H9 (cell line): ENCODE measurements at regions not wholly inside any gene's neighbourhood (a gene's known extent, or its start where the extent isn't known, plus 50 kb on each side); places are given as distances from the start of the nearest gene placed in this dataset.

ENCODE experiments used
- DNase-seq: peaks from one replicate; pipeline ENCODE4 v3.0.0-alpha.2; 2017
- H2AFZ ChIP-seq: one replicate; pipeline ENCODE4 v1.6.1; 2013; ENCODE audit warnings: mild to moderate bottlenecking, low read length, control low read depth, moderate library complexity
- H2AK5ac ChIP-seq: 2 replicates; pipeline ENCODE4 v1.6.1; 2013; ENCODE audit warnings: low read length, control low read depth, mixed read lengths; ENCODE audit not compliant: insufficient read length
- H2BK120ac ChIP-seq: one replicate; pipeline ENCODE4 v1.6.1; 2013; ENCODE audit warnings: low read depth, mild to moderate bottlenecking, low read length, control low read depth, inconsistent platforms; ENCODE audit not compliant: poor library complexity, severe bottlenecking
- H2BK12ac ChIP-seq: 2 replicates; pipeline ENCODE4 v1.6.1; 2013; ENCODE audit warnings: low read length, control low read depth, mixed read lengths, low read depth; ENCODE audit not compliant: insufficient read length
- H2BK15ac ChIP-seq: 2 replicates; pipeline ENCODE4 v1.6.1; 2013; ENCODE audit warnings: low read depth, low read length, control low read depth
- H2BK20ac ChIP-seq: one replicate; pipeline ENCODE4 v1.6.1; 2013; ENCODE audit warnings: low read depth, mild to moderate bottlenecking, low read length, control low read depth, inconsistent platforms; ENCODE audit not compliant: poor library complexity, severe bottlenecking
- H2BK5ac ChIP-seq: 2 replicates; pipeline ENCODE4 v1.6.1; 2013; ENCODE audit warnings: low read length, control low read depth, mixed read lengths; ENCODE audit not compliant: insufficient read length
- H3K14ac ChIP-seq: 2 replicates; pipeline ENCODE4 v1.6.1; 2013; ENCODE audit warnings: low read length, control low read depth; ENCODE audit not compliant: insufficient read depth
- H3K18ac ChIP-seq: 2 replicates; pipeline ENCODE4 v1.6.1; 2013; ENCODE audit warnings: low read depth, mild to moderate bottlenecking, mixed read lengths, low read length, control low read depth; ENCODE audit not compliant: insufficient read length
- H3K23ac ChIP-seq: 2 replicates; pipeline ENCODE4 v1.6.1; 2013; ENCODE audit warnings: low read length, control low read depth, mixed read lengths, low read depth; ENCODE audit not compliant: insufficient read length
- H3K23me2 ChIP-seq: 2 replicates; pipeline ENCODE4 v1.6.1; 2013; ENCODE audit warnings: low read depth, mild to moderate bottlenecking, mixed read lengths, low read length, control low read depth; ENCODE audit not compliant: insufficient read length, poor library complexity, severe bottlenecking
- H3K27ac ChIP-seq: 2 replicates; pipeline ENCODE4 v1.5.1; 2013; ENCODE audit warnings: low read length, control low read depth, mixed read lengths, low read depth; ENCODE audit not compliant: insufficient read length
- H3K27me3 ChIP-seq: 2 replicates; pipeline ENCODE4 v1.6.1; 2013; ENCODE audit warnings: low read length, control low read depth, inconsistent platforms; ENCODE audit not compliant: insufficient read depth
- H3K4ac ChIP-seq: 2 replicates; pipeline ENCODE4 v1.6.1; 2013; ENCODE audit warnings: low read depth, mild to moderate bottlenecking, control low read depth, inconsistent platforms, low read length, moderate library complexity
- H3K4me1 ChIP-seq: 2 replicates; pipeline ENCODE4 v1.6.1; 2013; ENCODE audit warnings: low read length, control low read depth, inconsistent platforms; ENCODE audit not compliant: insufficient read depth
- H3K4me2 ChIP-seq: 2 replicates; pipeline ENCODE4 v1.6.1; 2013; ENCODE audit warnings: low read length, control low read depth, mixed read lengths; ENCODE audit not compliant: insufficient read length, insufficient read depth
- H3K56ac ChIP-seq: 2 replicates; pipeline ENCODE4 v1.6.1; 2013; ENCODE audit warnings: low read depth, mild to moderate bottlenecking, mixed read lengths, low read length, control low read depth; ENCODE audit not compliant: insufficient read length
- H3K79me1 ChIP-seq: 2 replicates; pipeline ENCODE4 v1.6.1; 2013; ENCODE audit warnings: low read depth, mild to moderate bottlenecking, moderate library complexity, low read length, control low read depth, inconsistent platforms; ENCODE audit not compliant: insufficient read depth, poor library complexity, severe bottlenecking
- H3K79me2 ChIP-seq: 2 replicates; pipeline ENCODE4 v1.6.1; 2013; ENCODE audit warnings: low read length, control low read depth, inconsistent platforms; ENCODE audit not compliant: insufficient read depth
- H3K9ac ChIP-seq: 2 replicates; pipeline ENCODE4 v1.6.1; 2013; ENCODE audit warnings: low read length, control low read depth, mixed read lengths; ENCODE audit not compliant: insufficient read length; ENCODE audit errors: extremely low read depth
- H3K9me3 ChIP-seq: one replicate; pipeline ENCODE4 v1.6.1; 2013; ENCODE audit warnings: low read depth, low read length, inconsistent platforms; ENCODE audit not compliant: control insufficient read depth
- H3T11ph ChIP-seq: one replicate; pipeline ENCODE4 v1.6.1; 2013; ENCODE audit warnings: mild to moderate bottlenecking, low read length, control low read depth, inconsistent platforms
- H4K20me1 ChIP-seq: one replicate; pipeline ENCODE4 v1.6.1; 2013; ENCODE audit not compliant: control insufficient read depth, insufficient read length, insufficient read depth
- H4K5ac ChIP-seq: 2 replicates; pipeline ENCODE4 v1.6.1; 2013; ENCODE audit warnings: low read depth, mild to moderate bottlenecking, mixed read lengths, low read length, control low read depth; ENCODE audit not compliant: insufficient read length
- H4K8ac ChIP-seq: replicated peaks from 2 replicates; pipeline ENCODE4 v1.6.1; 2013; ENCODE audit warnings: low read length, control low read depth, mixed read lengths, low read depth; ENCODE audit not compliant: insufficient read length
- H4K91ac ChIP-seq: 2 replicates; pipeline ENCODE4 v1.6.1; 2013; ENCODE audit warnings: low read depth, mild to moderate bottlenecking, moderate library complexity, mixed read lengths, low read length, control low read depth; ENCODE audit not compliant: insufficient read length
- H3K27ac Mint-ChIP-seq, 3 experiments: 2 replicates in 2 of 3; 3 replicates in 1 of 3; pipeline ENCODE4 v1.8.0; 2020 to 2021; ENCODE audit warnings: mixed read lengths in 3 of 3, mild to moderate bottlenecking in 1 of 3, moderate library complexity in 1 of 3
- H3K27me3 Mint-ChIP-seq: 2 replicates; pipeline ENCODE4 v1.8.0; 2021; ENCODE audit warnings: low read depth, mild to moderate bottlenecking, moderate library complexity, mixed read lengths
- H3K36me3 Mint-ChIP-seq, 3 experiments: 2 replicates in 2 of 3; 3 replicates in 1 of 3; pipeline ENCODE4 v1.8.0; 2020 to 2021; ENCODE audit warnings: low read depth in 3 of 3, mixed read lengths in 3 of 3; ENCODE audit not compliant: insufficient read depth in 1 of 3
- H3K4me1 Mint-ChIP-seq, 2 experiments: 2 replicates each; pipeline ENCODE4 v1.8.0; 2020; ENCODE audit warnings: mixed read lengths in 2 of 2
- H3K4me3 Mint-ChIP-seq, 2 experiments: 2 replicates in 1 of 2; 3 replicates in 1 of 2; pipeline ENCODE4 v1.8.0; 2020 to 2021; ENCODE audit warnings: mild to moderate bottlenecking in 2 of 2, mixed read lengths in 2 of 2, moderate library complexity in 1 of 2
- H3K9me3 Mint-ChIP-seq, 2 experiments: 2 replicates in 1 of 2; 3 replicates in 1 of 2; pipeline ENCODE4 v1.8.0; 2020; ENCODE audit warnings: mild to moderate bottlenecking in 2 of 2, mixed read lengths in 2 of 2, moderate library complexity in 1 of 2
- WGBS: extraction: QIAGEN DNeasy Blood & Tissue Kit; methylation state at CpG from one replicate; pipeline ENCODE4 v1.1.7; 2013; ENCODE audit warnings: missing lambda C conversion rate, low lambda C conversion rate, mixed read lengths; ENCODE audit not compliant: insufficient read length; ENCODE audit errors: extremely low coverage; 5-methylcytosine and 5-hydroxymethylcytosine counted together
- TF ChIP-seq, protein P1 (sequence below): fragments of 200-600 bp; sonication (generic); conservative IDR thresholded peaks from 3 replicates; pipeline ENCODE4 v1.8.0; 2021; ENCODE audit warnings: antibody characterized with exemption, mild to moderate bottlenecking

DNA sequence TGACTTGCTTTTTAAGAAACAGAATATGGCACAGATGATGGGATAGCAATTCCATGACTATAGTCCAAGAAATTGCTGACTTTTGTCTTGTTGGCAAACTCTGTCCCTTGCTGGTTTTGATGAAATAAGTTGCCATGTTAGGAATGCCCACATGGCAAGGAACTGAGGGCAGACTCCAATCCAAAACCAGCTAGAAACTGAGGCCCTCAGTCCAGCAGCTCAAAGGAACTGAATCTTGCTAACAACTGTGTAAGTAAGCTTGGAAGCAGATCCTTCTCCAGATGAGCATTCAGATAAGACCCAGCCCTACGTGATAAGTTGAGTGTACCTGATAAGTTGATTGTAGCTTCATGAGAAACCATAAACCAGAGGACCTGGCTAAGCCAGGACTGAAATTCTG lies 64.3 kb upstream of the BMPER start:
- no CpG with 5 or more reads among the region's 1 CpG for WGBS
- no peaks in the 10 kb centered on the region for H3K79me1 ChIP-seq

More for the DNA sequence above, 64.3 kb upstream of the BMPER start:
- Mint-ChIP-seq H3K27me3 (no peaks in the 10 kb centered on the region; the same call in 1 of the 2 replicates), H3K4me3 (no peak overlapping the region), H3K9me3 (peaks cover 4 to 5% of the 10 kb centered on the region in 2 experiments; a peak in 3 of 5 replicates), H3K27ac (no peak overlapping the region), H3K4me1 (no peaks in the 10 kb centered on the region), H3K36me3 (peaks cover 0 to 6% (median 0%) of the 10 kb centered on the region in 3 experiments; a peak in 1 of 7 replicates)
- H2BK5ac ChIP-seq = no peak overlapping the region
- H2BK15ac ChIP-seq = no peak overlapping the region
- H3K23ac ChIP-seq = no peak overlapping the region
- H4K20me1 ChIP-seq = no peaks in the 10 kb centered on the region
- H3K4me2 ChIP-seq = no peak overlapping the region
- H3K14ac ChIP-seq = no peak overlapping the region
- no peak for DNase-seq
- no peak overlapping the region for H2AK5ac ChIP-seq
- H3K27me3 ChIP-seq = no peaks in the 10 kb centered on the region
- no peak overlapping the region for H3K18ac ChIP-seq
- H3T11ph ChIP-seq = no peak overlapping the region
- H3K4me1 ChIP-seq = no peaks in the 10 kb centered on the region
- no peaks in the 10 kb centered on the region for H3K23me2 ChIP-seq
- no peak overlapping the region for H2BK20ac ChIP-seq
- no peak overlapping the region for H3K56ac ChIP-seq
- no peak overlapping the region for H2BK12ac ChIP-seq
- no peaks in the 10 kb centered on the region for H3K9me3 ChIP-seq
- no peaks in the 10 kb centered on the region for H3K79me2 ChIP-seq
- H4K91ac ChIP-seq = no peak overlapping the region
- H3K27ac ChIP-seq = no peak overlapping the region
- no peak overlapping the region for H4K5ac ChIP-seq
- no peak overlapping the region for H2BK120ac ChIP-seq
- no peak overlapping the region for H2AFZ ChIP-seq
- no peak overlapping the region for H4K8ac ChIP-seq
- no peak overlapping the region for H3K9ac ChIP-seq
- TF ChIP-seq, protein P1, sequence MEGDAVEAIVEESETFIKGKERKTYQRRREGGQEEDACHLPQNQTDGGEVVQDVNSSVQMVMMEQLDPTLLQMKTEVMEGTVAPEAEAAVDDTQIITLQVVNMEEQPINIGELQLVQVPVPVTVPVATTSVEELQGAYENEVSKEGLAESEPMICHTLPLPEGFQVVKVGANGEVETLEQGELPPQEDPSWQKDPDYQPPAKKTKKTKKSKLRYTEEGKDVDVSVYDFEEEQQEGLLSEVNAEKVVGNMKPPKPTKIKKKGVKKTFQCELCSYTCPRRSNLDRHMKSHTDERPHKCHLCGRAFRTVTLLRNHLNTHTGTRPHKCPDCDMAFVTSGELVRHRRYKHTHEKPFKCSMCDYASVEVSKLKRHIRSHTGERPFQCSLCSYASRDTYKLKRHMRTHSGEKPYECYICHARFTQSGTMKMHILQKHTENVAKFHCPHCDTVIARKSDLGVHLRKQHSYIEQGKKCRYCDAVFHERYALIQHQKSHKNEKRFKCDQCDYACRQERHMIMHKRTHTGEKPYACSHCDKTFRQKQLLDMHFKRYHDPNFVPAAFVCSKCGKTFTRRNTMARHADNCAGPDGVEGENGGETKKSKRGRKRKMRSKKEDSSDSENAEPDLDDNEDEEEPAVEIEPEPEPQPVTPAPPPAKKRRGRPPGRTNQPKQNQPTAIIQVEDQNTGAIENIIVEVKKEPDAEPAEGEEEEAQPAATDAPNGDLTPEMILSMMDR = no peak
- H3K4ac ChIP-seq = no peak overlapping the region
